ENCODE measurements at regions not wholly inside any gene's neighbourhood (a gene's known extent, or its start where the extent isn't known, plus 50 kb on each side); places are given as distances from the start of the nearest gene placed in this dataset.
"Not testable (repeated sequence)": the region's sequence is repeated elsewhere in the genome, so short reads cannot be mapped to it uniquely, and the experiment has no call there.

DNA sequence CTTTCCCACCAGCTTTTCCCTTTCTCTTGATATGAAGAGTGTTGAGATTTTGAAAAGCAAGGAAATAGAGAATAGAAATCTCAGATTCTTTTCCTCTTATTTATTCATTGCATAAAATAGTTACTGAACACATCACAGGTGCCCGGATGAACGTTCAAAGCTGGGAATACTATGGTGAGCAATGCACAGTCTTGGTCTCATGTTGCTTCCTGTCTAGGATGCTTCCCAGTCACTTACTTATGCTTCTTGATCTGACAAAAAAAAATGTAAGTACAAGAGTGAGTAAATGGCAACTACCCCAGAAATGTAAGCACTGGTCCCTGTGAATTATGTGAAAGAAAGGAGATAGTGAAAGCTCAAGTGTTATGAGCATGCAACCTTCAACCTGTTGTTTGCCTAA lies 153.5 kb upstream of the S1PR3 start:
- Mint-ChIP-seq H3K9me3 (no peaks in the 10 kb centered on the region), H3K36me3 (ENCODE audit: low read depth) (no peaks in the 10 kb centered on the region), H3K4me1 (peaks cover 8% of the 10 kb centered on the region), H3K4me3 (no peak overlapping the region), H3K27ac (no peak overlapping the region), H3K27me3 (peaks cover 40% of the 10 kb centered on the region)
- no peak for ATAC-seq (replicated peaks)

DNA sequence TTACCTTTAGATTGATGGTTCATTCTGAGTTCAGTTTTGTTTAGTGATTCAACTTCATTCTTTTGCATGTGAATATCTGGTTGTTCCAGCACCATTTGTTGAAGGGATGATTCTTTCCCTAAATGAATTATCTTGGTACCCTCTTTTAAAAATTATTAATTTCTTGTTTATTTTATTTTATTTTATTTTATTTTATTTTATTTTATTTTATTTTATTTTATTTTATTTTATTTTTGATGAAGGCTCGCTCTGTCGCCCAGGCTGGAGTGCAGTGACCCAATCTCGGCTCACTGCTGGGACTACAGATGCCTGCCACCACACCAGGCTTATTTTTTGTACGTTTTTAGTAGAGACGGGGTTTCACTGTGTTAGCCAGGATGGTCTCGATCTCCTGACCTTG lies 141.4 kb upstream of the S1PR3 start:
- H3K4me1 Mint-ChIP-seq; ATAC-seq (replicated peaks); H3K9me3 Mint-ChIP-seq; H3K27ac Mint-ChIP-seq; H3K36me3 Mint-ChIP-seq (ENCODE audit: low read depth); H3K4me3 Mint-ChIP-seq: not testable (repeated sequence)
- H3K27me3 Mint-ChIP-seq, result peaks cover 31% of the 10 kb centered on the region

DNA sequence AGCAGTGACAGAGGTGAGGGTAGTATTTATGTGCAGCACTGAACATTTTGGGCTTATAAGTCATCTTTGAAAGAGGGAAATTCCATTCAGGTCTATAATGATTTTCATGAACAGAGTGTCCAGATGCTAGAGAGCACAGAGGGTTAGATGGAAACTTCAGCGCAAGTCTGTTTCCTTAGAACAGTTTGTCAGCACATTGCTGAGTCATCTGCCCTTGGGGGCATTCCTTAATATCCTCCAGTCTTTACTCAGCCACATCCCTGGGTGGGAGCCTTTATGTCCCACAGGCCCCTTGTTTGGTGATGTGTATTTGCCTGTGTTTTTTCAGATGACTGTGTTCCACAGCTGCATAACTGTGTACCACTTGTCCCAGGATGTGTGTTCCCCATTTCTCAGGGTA lies 138.5 kb upstream of the S1PR3 start:
- H3K36me3 Mint-ChIP-seq (ENCODE audit: low read depth), result no peaks in the 10 kb centered on the region
- H3K27me3 Mint-ChIP-seq, result peaks cover 42% of the 10 kb centered on the region
- no peak for ATAC-seq (replicated peaks)
- no peaks in the 10 kb centered on the region for H3K4me1 Mint-ChIP-seq
- H3K27ac Mint-ChIP-seq, result no peak overlapping the region
- H3K9me3 Mint-ChIP-seq, result peaks cover 5% of the 10 kb centered on the region
- H3K4me3 Mint-ChIP-seq, result no peak overlapping the region

DNA sequence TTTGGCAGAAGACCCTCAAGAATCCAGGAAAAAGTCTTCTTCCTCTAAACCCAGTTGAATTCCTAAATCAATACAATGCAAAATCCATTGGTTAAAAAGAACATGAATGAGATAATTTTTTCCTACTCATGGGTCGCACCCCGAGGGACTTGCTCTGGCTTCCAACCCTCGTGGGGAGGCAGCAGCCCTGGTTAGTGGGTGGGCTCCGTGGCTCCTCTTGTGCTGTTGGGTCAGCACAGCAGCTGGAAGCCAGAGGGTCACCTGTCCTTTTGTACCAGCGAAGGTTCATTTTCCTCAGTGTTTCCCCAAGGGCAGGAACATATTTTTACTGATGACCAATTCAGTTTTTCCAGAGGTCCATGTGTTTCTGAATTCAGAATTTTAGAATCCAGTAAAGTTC lies 120.6 kb upstream of the S1PR3 start:
- Mint-ChIP-seq H3K27me3 (peaks cover 33% of the 10 kb centered on the region), H3K4me3 (no peak overlapping the region)
- no peak for ATAC-seq (replicated peaks)

DNA sequence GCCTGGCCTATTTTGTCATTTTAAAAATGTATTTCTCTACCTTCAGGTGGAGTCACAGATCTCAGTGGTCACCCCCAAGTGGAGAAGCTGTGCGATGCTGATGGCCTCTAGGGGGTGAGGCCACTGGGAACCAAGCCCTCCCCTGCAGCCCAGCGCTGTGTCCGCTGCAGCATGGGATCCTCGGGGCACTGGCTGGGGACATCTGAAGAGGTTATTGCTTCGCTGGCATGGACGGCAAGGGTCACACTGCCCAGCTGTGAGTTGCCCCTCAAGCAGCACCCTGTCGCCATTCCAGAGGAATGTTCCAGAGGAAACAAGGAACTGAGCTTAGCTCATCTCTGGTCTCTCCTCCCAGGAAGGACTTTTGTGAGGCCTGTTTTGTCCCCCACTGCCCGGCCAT lies 119.6 kb upstream of the S1PR3 start:
- H3K4me3 Mint-ChIP-seq, result no peak overlapping the region
- no peaks in the 10 kb centered on the region for H3K36me3 Mint-ChIP-seq (ENCODE audit: low read depth)
- peaks cover 31% of the 10 kb centered on the region for H3K27me3 Mint-ChIP-seq
- peaks cover 10% of the 10 kb centered on the region for H3K9me3 Mint-ChIP-seq
- no peaks in the 10 kb centered on the region for H3K4me1 Mint-ChIP-seq
- ATAC-seq (replicated peaks), result no peak
- H3K27ac Mint-ChIP-seq, result no peak overlapping the region

More for the DNA sequence above, 120.6 kb upstream of the S1PR3 start:
- H3K9me3 Mint-ChIP-seq, result peaks cover 10% of the 10 kb centered on the region
- no peaks in the 10 kb centered on the region for H3K4me1 Mint-ChIP-seq
- no peak overlapping the region for H3K27ac Mint-ChIP-seq
- H3K36me3 Mint-ChIP-seq (ENCODE audit: low read depth), result no peaks in the 10 kb centered on the region

DNA sequence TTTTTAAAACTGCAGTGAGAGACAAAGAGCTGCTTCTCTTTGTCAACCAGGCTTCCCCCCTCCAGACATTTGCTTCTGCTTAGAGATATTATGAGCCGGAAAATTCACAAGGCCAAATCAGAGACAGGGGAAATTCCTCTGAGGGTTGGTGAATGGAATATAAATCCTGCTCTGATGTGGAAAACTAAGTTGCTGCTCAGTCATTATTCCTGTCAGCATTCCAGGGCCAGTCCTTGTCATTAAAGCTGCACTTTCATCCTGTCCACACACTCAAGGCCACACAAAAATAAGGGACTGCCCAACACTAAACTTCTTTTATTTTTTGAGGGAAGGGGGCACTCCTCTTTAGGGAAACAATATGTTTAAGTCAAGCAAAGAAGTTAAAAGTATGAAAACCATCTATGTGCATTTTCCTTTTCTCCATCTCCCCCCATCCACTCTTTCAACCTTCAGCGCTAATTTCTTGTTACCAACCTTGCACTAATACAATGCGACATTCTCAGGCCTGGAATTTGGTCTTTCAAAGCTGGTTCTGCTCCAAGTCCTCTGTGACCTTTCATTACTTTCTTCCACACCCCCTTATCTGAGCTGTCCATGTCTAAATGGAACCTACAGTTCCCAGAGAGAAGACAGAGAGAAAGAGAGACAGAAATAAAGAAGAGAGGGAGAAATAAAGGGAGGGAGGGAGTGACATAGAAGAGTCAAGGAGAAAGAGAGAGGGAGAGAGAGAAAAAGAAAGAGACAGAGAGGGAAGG lies 118.9 kb upstream of the S1PR3 start:
- H3K4me3 Mint-ChIP-seq, result no peak overlapping the region
- H3K36me3 Mint-ChIP-seq (ENCODE audit: low read depth), result no peaks in the 10 kb centered on the region
- peaks cover 10% of the 10 kb centered on the region for H3K9me3 Mint-ChIP-seq
- no peak overlapping the region for H3K27ac Mint-ChIP-seq
- no peaks in the 10 kb centered on the region for H3K4me1 Mint-ChIP-seq
- peaks cover 27% of the 10 kb centered on the region for H3K27me3 Mint-ChIP-seq
- ATAC-seq (replicated peaks), result no peak

DNA sequence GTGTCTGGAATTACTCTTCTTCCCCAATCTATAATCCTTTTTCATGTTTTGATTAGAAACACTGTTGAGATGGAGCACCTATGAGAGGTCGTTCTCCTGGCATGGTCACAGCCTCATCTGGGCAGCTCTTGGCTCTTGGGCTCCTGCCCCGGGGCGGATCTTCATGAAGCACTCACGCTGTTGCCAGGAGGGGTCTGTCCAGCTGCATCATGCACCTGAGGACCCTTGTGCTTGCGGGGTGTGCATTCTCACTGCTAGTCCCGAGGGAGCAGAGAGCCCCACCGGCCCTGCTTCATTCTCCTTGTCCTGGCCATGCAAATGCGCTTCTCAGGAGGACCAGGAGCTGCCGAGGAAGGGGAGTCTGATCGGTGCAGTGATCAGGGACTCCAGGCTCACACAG lies 117.6 kb upstream of the S1PR3 start:
- H3K36me3 Mint-ChIP-seq (ENCODE audit: low read depth), result no peaks in the 10 kb centered on the region
- H3K27ac Mint-ChIP-seq, result no peak overlapping the region
- H3K4me3 Mint-ChIP-seq, result no peak overlapping the region
- H3K9me3 Mint-ChIP-seq, result peaks cover 9% of the 10 kb centered on the region
- ATAC-seq (replicated peaks), result no peak
- H3K4me1 Mint-ChIP-seq, result no peaks in the 10 kb centered on the region
- peaks cover 33% of the 10 kb centered on the region for H3K27me3 Mint-ChIP-seq

DNA sequence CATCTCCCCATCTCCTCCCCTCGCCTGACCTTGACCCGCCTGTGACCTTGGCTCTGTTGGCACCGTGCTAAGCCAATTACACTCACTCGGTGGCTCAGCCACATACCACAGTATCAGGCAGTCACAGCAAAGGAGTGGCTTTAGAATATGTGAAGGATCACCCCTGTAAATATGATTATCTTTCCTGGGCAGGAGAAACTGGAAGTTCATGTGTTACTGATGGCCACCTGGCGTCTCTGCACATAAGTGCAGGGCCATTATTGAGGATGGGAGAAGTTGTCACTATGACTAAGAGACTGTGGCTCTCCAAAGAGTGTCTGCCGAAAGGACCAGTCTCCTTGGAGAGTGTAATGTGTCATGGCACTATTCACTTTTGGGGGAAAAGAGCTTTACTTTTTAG lies 116.9 kb upstream of the S1PR3 start:
- Mint-ChIP-seq H3K9me3 (peaks cover 2% of the 10 kb centered on the region), H3K4me3 (no peak overlapping the region), H3K27me3 (peaks cover 25% of the 10 kb centered on the region), H3K27ac (no peak overlapping the region), H3K36me3 (ENCODE audit: low read depth) (no peaks in the 10 kb centered on the region), H3K4me1 (no peaks in the 10 kb centered on the region)
- ATAC-seq (replicated peaks), result no peak

DNA sequence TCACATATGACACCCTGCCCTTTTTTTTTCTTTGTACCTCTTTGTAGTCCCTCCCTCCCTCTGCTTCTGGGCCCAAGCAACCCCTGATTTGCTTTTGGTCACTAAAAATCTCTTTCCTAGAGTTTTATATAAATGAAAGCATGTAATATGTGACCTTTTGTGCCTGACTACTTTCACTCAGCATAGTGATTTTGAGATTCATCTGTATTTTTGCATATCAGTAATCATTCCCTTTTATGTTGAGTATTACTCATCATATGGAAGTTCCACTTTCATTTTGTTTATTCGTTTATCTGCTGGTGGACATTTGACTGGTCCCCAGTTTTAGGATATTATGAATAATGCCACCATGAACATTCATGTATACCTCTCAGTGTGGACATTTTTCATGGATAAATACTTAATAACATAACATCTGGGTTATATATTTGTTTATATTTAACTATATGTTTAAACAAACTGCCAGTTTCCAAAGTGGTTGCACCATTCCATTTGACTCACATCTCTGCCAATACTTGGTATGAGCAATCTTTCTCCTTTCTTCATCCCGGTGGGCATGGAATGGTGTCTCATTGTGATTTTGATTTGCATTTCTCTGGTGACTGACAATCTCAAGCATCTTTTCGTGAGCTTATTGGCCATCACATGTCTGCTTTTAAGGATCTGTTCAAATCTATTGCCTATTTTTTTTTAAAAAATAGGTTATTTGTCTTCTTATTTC lies 115.7 kb upstream of the S1PR3 start:
- Mint-ChIP-seq H3K36me3 (ENCODE audit: low read depth) (no peaks in the 10 kb centered on the region), H3K27me3 (peaks cover 23% of the 10 kb centered on the region), H3K4me1 (no peaks in the 10 kb centered on the region), H3K9me3 (no peaks in the 10 kb centered on the region), H3K27ac (no peak overlapping the region), H3K4me3 (no peak overlapping the region)
- peak; percentile 40 for ATAC-seq (replicated peaks)

DNA sequence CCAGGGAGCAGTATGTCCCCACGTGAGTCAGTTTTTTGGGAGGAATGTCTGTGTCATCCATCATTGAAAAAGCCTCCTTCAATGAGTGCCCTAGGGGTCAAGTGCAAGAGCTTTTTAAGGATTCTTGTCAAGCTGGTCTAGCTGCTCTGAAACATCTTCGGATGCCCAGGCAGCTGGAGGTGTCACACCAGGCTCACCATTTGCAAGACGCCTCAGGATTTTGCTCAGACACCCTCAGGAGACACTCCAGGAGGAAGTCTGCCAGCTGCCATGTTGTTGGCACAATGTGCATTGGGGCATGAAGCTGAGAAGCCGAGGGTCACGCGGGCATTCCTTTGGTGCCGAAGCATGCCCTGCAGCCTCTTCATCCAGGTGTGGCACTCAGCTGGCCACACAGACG lies 111.1 kb upstream of the S1PR3 start:
- ATAC-seq (replicated peaks), result no peak
- H3K4me3 Mint-ChIP-seq, result no peak overlapping the region
- no peak overlapping the region for H3K27ac Mint-ChIP-seq
- H3K4me1 Mint-ChIP-seq, result no peaks in the 10 kb centered on the region
- H3K36me3 Mint-ChIP-seq (ENCODE audit: low read depth), result no peaks in the 10 kb centered on the region
- peaks cover 8% of the 10 kb centered on the region for H3K27me3 Mint-ChIP-seq
- H3K9me3 Mint-ChIP-seq, result no peaks in the 10 kb centered on the region

DNA sequence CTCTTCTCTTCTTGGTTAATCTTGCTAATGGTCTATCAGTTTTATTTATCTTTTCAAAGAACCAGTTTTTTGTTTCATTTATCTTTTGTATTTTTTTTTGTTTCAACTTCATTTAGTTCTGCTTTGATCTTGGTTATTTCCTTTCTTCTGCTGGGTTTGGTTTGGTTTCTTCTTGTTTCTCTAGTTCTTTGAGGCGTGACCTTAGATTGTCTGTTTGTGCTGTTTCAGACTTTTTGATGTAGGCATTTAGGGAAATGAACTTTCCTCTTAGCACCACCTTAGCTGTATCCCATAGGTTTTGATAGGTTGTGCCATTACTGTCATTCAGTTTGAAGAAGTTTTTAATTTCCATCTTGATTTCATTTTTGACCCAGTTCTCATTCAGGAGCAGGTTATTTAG lies 107.0 kb upstream of the S1PR3 start:
- not testable (repeated sequence) for ATAC-seq (replicated peaks); H3K27ac Mint-ChIP-seq; H3K4me1 Mint-ChIP-seq; H3K4me3 Mint-ChIP-seq; H3K27me3 Mint-ChIP-seq; H3K36me3 Mint-ChIP-seq (ENCODE audit: low read depth); H3K9me3 Mint-ChIP-seq

DNA sequence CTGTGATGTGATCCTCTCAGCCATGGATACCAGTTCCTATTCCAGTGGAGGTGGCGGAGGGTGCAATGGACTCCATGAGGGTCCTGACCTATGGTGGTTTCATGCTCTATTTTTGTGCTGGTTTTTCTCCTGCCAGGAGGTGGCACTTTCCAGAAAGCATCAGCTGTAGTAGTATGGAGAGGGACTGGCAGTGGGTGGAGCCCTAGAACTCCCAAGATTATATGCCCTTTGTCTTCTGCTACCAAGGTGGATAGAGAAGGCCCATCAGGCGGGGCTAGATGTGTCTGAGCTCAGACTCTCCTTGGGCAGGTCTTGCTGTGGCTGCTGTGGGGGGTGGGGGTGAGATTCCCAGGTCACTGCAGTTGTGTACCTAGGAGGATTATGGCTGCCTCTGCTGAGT lies 104.5 kb upstream of the S1PR3 start:
- not testable (repeated sequence) for ATAC-seq (replicated peaks); H3K27me3 Mint-ChIP-seq; H3K4me3 Mint-ChIP-seq; H3K27ac Mint-ChIP-seq; H3K36me3 Mint-ChIP-seq (ENCODE audit: low read depth); H3K4me1 Mint-ChIP-seq; H3K9me3 Mint-ChIP-seq

DNA sequence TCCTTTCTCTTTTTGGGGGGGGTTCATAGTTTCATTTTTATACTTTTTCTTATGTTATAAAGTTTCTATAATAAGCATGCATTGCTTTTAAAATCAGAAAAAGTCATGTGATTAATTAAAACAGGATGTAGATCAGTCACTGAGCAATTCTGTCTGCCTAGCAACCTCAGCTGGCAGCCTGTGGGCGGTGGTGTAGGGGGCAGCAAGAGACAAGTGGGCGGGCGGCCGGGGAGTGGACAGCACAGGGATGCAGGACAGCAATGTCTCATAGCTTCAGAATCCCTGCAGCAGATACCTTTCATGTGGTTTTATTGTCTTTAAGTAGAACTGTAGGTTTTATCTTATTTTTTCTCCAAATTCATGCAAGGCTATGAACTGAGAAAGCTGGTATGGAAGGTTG lies 101.9 kb upstream of the S1PR3 start:
- Mint-ChIP-seq H3K9me3 (peaks cover 6% of the 10 kb centered on the region), H3K4me1 (no peaks in the 10 kb centered on the region)

DNA sequence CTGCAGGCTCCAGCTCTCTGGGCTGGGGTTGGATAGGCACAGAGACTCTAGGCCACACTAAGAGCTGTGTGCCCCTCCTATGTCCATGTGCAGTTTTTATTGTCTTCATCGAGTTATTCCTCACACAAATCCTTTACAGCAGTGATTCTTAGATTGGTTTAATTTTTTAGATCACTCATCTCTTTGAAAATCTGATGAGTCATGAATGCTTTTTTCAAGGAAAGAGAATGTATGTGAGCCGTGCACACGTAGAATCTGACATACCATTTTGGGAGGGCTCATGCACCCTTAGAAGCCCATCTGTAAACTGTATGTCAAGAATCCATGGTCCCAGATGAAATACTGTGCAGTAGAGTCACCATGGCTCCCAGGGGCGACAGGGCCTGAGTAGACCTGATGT lies 100.7 kb upstream of the S1PR3 start:
- H3K4me1 Mint-ChIP-seq, result no peaks in the 10 kb centered on the region
- peaks cover 22% of the 10 kb centered on the region for H3K27me3 Mint-ChIP-seq
- no peaks in the 10 kb centered on the region for H3K36me3 Mint-ChIP-seq (ENCODE audit: low read depth)
- no peak for ATAC-seq (replicated peaks)
- H3K9me3 Mint-ChIP-seq, result peaks cover 6% of the 10 kb centered on the region
- no peak overlapping the region for H3K4me3 Mint-ChIP-seq
- H3K27ac Mint-ChIP-seq, result no peak overlapping the region

More for the DNA sequence above, 101.9 kb upstream of the S1PR3 start:
- Mint-ChIP-seq H3K27ac (no peak overlapping the region), H3K4me3 (no peak overlapping the region), H3K27me3 (peaks cover 17% of the 10 kb centered on the region), H3K36me3 (ENCODE audit: low read depth) (no peaks in the 10 kb centered on the region)
- ATAC-seq (replicated peaks), result no peak

DNA sequence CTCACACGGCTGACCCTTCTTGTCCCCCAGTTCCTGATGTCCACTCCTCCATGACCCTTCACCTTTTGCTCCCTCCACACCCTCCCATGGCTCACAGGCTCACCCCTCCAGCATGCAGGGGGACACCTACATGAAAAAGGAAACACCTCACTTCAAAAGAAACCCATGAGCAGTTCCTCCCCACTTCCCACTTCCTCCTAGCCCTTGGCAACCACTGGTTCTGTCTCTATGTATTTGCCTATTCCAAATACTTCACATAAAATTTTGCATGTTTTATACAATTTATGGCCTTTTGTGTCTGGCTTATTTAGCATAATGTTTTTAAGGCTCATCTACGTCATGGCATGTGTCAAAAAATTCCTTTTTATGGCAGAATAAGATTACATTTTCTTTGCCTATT lies 100.2 kb upstream of the S1PR3 start:
- H3K27ac Mint-ChIP-seq, result no peak overlapping the region
- peaks cover 6% of the 10 kb centered on the region for H3K9me3 Mint-ChIP-seq
- H3K27me3 Mint-ChIP-seq, result peaks cover 22% of the 10 kb centered on the region
- no peak for ATAC-seq (replicated peaks)
- H3K4me3 Mint-ChIP-seq, result no peak overlapping the region
- no peaks in the 10 kb centered on the region for H3K36me3 Mint-ChIP-seq (ENCODE audit: low read depth)
- H3K4me1 Mint-ChIP-seq, result no peaks in the 10 kb centered on the region
